ENCODE measurements at regions not wholly inside any gene's neighbourhood (a gene's known extent, or its start where the extent isn't known, plus 50 kb on each side); places are given as distances from the start of the nearest gene placed in this dataset.

DNA sequence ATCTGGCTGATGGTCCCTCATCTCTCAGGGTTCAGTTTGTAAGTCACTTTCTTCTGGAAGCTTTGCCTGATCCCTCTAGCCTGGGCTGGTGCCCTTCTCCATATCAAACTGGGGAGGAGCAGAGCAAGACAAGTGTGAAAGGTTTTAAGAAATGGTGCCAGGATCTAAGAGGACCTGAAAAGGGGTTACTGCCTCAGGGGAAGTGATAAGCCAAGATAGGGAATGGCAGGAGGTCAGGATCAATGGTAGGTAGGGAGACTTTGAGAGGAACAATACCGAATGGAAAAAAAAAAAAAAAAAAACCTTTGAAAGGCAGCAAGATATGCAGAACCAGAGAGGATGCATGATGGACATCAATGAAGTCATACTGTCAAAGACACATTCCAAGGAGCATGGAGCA is 67.5 kb upstream of the TLR4 start:
- TF ChIP-seq CTCF (IDR thresholded peaks at IDR 0.05) (no peak), POLR2A (IDR thresholded peaks at IDR 0.05) (no peak)
